Thyroid gland (tissue), 4 donors: ENCODE measurements at regions not wholly inside any gene's neighbourhood (a gene's known extent, or its start where the extent isn't known, plus 50 kb on each side); places are given as distances from the start of the nearest gene placed in this dataset.

Source experiments
- DNase-seq, 2 donors: peaks; one replicate each; pipeline ENCODE4 v3.0.0-alpha.2; 2019
- H3K27ac ChIP-seq, 3 donors: fragments of 200-600 bp; sonication (generic); 1 replicate in 2 of 3; 2 replicates in 1 of 3; pipeline ENCODE4 v1.5.1; 2016 to 2019; ENCODE audit warnings: mild to moderate bottlenecking in 1 of 3, moderate library complexity in 1 of 3
- H3K27me3 ChIP-seq: fragments of 200-600 bp; sonication (generic); one replicate; pipeline ENCODE4 v1.5.1; 2019
- H3K36me3 ChIP-seq, 2 donors: fragments of 200-600 bp; sonication (generic); one replicate each; pipeline ENCODE4 v1.5.1; 2016 to 2019
- H3K4me1 ChIP-seq, 2 donors: fragments of 200-600 bp; sonication (generic); one replicate each; pipeline ENCODE4 v1.5.1; 2017 to 2019
- H3K4me3 ChIP-seq, 3 donors: fragments of 200-600 bp; sonication (generic); replicated peaks in 1 of 3; 1 replicate in 2 of 3; 2 replicates in 1 of 3; pipeline ENCODE4 v1.5.1; 2016; ENCODE audit warnings: mild to moderate bottlenecking in 1 of 3
- H3K9me3 ChIP-seq: fragments of 200-600 bp; sonication (generic); one replicate; pipeline ENCODE4 v1.5.1; 2017
- POLR2A ChIP-seq, 2 donors: fragments of 450-650 bp; IDR thresholded peaks; one replicate each; pipeline ENCODE4 v1.6.1; 2017; ENCODE audit warnings: antibody characterized with exemption in 2 of 2, mild to moderate bottlenecking in 2 of 2, moderate library complexity in 1 of 2
- WGBS, 2 donors: methylation state at CpG; one replicate each; pipeline ENCODE4 v1.1.5; 2017; 5-methylcytosine and 5-hydroxymethylcytosine counted together
- intact Hi-C: fragments of 100-400 bp; cut with DNase I; formaldehyde crosslinking; loops from one replicate; pipeline ENCODE4 v1.15.1; 2023
- TF ChIP-seq, protein P1 (sequence below), 6 experiments: fragments of 200-600 bp in 3 of 6; fragments of 450-650 bp in 3 of 6; sonication (generic) in 3 of 6; IDR thresholded peaks; one replicate each; pipeline ENCODE4 v1.5.1; 2016 to 2019; ENCODE audit warnings: antibody characterized with exemption in 6 of 6, mild to moderate bottlenecking in 2 of 6, inconsistent platforms in 1 of 6, moderate library complexity in 1 of 6

DNA sequence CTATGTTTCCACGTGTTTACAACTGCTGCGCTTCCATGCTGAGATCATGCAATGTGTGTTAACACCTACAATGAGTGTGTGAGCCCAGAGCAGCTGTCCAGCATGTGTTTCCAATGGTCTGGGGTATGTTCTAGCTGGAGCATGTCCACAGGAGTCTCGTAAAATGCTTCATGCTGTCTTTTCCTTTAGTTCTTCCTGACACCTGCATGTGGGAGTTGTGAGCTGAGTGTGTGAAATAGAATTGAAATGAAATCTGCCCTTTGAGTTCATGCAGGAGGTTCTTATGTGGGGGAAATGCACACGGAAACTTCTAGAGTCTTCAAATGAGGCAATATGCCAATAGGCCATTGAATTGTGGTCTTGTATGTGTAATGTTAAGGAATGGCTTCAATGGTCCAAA is 205.1 kb downstream of the RND3 start:
- intact Hi-C loops: no loop called here
- no peaks in the 10 kb centered on the region for H3K9me3 ChIP-seq

DNA sequence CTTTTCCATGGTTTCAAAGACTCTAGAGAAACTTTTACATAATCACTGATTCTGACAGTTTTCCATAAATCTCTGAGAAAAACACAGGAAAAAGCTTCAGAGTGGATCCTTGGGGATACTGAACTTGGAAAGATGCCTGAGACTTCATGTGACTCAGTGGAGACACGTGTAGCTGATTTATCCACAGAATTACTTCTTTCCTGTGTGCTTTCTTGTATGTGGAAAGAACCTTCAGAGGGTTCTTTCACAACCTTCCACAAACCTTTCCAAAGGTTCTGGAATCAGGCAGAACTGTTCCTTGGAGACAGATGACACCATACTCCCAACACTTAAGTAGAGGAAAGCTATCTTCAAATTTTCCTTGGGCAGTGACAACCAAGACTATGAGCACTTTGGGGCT is 207.2 kb downstream of the RND3 start:
- no peaks in the 10 kb centered on the region for H3K36me3 ChIP-seq
- no peak overlapping the region for H3K27ac ChIP-seq
- intact Hi-C loops: no loop called here
- no peaks in the 10 kb centered on the region for H3K4me1 ChIP-seq
- no peaks in the 10 kb centered on the region for H3K27me3 ChIP-seq
- H3K9me3 ChIP-seq: no peaks in the 10 kb centered on the region
- TF ChIP-seq POLR2A (IDR thresholded peaks at IDR 0.05): no peak
- TF ChIP-seq, protein P1, sequence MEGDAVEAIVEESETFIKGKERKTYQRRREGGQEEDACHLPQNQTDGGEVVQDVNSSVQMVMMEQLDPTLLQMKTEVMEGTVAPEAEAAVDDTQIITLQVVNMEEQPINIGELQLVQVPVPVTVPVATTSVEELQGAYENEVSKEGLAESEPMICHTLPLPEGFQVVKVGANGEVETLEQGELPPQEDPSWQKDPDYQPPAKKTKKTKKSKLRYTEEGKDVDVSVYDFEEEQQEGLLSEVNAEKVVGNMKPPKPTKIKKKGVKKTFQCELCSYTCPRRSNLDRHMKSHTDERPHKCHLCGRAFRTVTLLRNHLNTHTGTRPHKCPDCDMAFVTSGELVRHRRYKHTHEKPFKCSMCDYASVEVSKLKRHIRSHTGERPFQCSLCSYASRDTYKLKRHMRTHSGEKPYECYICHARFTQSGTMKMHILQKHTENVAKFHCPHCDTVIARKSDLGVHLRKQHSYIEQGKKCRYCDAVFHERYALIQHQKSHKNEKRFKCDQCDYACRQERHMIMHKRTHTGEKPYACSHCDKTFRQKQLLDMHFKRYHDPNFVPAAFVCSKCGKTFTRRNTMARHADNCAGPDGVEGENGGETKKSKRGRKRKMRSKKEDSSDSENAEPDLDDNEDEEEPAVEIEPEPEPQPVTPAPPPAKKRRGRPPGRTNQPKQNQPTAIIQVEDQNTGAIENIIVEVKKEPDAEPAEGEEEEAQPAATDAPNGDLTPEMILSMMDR (IDR thresholded peaks at IDR 0.05): no peak
- 56 to 62% methylated on average over 1 of the region's 1 CpG for WGBS, 2 donors
- no peak overlapping the region for H3K4me3 ChIP-seq
- DNase-seq: no peak

More for the DNA sequence above, 205.1 kb downstream of the RND3 start:
- Histone ChIP-seq H3K27me3 (no peaks in the 10 kb centered on the region), H3K4me3 (no peak overlapping the region), H3K36me3 (no peaks in the 10 kb centered on the region), H3K27ac (no peak overlapping the region), H3K4me1 (no peaks in the 10 kb centered on the region)
- DNase-seq: no peak
- WGBS, 2 donors: 87 to 89% methylated on average over 4 of the region's 4 CpGs
- TF ChIP-seq, protein P1 (IDR thresholded peaks at IDR 0.05): no peak
- TF ChIP-seq POLR2A (IDR thresholded peaks at IDR 0.05): no peak

DNA sequence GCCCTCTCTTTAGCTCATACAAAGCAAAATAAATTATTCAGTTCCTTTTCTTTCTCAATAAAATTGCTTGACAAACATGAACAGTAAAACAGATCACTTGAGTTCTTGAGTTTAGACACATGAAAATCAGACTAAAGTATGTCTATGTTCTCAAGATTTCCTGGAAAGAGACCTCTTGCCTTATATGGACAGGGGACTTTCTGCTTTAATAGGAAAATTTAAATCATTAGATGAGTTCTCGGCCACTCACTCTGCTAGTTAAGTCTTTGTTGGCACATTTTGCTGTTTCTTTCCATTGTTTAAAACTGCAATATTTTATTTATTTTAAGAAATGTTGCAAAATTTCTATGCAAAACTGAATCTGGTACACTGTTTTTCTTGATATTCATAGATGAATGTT is 207.8 kb downstream of the RND3 start:
- H3K9me3 ChIP-seq: no peaks in the 10 kb centered on the region
- H3K27me3 ChIP-seq: no peaks in the 10 kb centered on the region
- no peak for DNase-seq
- intact Hi-C loops: no loop called here
- no peak for TF ChIP-seq POLR2A (IDR thresholded peaks at IDR 0.05)
- TF ChIP-seq, protein P1 (IDR thresholded peaks at IDR 0.05): no peak
- no peaks in the 10 kb centered on the region for H3K36me3 ChIP-seq
- H3K4me3 ChIP-seq: no peak overlapping the region
- H3K4me1 ChIP-seq: no peaks in the 10 kb centered on the region
- 65 to 69% methylated on average over 1 of the region's 1 CpG for WGBS, 2 donors
- H3K27ac ChIP-seq: no peak overlapping the region

DNA sequence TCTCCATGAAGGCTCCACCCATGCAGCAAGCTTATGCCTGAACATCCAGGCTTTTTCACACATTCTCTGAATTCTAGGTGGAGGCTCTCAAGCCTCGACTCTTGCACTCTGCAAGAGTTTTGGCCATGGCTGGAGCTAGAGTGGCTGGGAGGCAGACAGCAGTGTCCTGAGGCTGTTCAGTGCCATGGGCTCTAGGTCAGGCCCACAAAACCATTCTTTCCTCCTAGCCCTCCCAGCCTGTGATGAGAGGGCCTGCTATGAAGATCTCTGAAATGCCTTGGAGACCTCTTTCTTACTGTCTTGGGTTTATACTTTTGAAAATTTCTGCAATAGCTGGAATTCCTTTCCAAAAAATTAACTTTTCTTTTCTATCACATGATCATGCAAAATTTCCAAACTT is 210.7 kb downstream of the RND3 start:
- Histone ChIP-seq H3K27me3 (no peaks in the 10 kb centered on the region), H3K4me3 (no peak overlapping the region), H3K4me1 (no peaks in the 10 kb centered on the region), H3K27ac (no peak overlapping the region), H3K36me3 (no peaks in the 10 kb centered on the region), H3K9me3 (no peaks in the 10 kb centered on the region)
- no peak for DNase-seq
- no peak for TF ChIP-seq POLR2A (IDR thresholded peaks at IDR 0.05)
- TF ChIP-seq, protein P1 (IDR thresholded peaks at IDR 0.05): no peak
- intact Hi-C loops: no loop called here
- WGBS, 2 donors: 67 to 100% methylated on average over 1 of the region's 1 CpG

DNA sequence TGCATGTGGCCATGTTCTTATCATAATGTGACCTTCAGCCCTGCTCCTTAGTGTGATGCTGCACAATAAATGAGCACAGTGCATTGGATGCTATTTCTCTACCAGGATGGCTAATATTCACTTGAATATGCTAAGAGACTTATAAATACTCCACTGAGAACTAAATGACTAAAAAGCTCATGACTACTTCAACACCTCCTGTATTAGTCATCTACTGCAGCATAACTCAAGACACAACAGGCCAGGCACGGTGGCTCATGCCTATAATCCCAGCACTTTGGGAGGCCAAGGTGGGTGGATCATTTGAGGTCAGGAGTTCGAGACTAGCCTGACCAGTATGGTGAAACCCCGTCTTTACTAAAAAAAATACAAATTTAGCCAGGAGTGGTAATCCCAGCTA is 213.4 kb downstream of the RND3 start:
- Histone ChIP-seq H3K9me3 (no peaks in the 10 kb centered on the region), H3K27me3 (no peaks in the 10 kb centered on the region), H3K4me1 (no peaks in the 10 kb centered on the region), H3K36me3 (no peaks in the 10 kb centered on the region), H3K27ac (no peak overlapping the region), H3K4me3 (no peak overlapping the region)
- DNase-seq: no peak
- intact Hi-C loops: no loop called here
- 54 to 60% methylated on average over 3 of the region's 3 CpGs for whole genome bisulfite sequencing, 2 donors
- no peak for TF ChIP-seq POLR2A (IDR thresholded peaks at IDR 0.05)
- TF ChIP-seq, protein P1 (IDR thresholded peaks at IDR 0.05): no peak
